ENCODE measurements at regions not wholly inside any gene's neighbourhood (a gene's known extent, or its start where the extent isn't known, plus 50 kb on each side); places are given as distances from the start of the nearest gene placed in this dataset.

DNA sequence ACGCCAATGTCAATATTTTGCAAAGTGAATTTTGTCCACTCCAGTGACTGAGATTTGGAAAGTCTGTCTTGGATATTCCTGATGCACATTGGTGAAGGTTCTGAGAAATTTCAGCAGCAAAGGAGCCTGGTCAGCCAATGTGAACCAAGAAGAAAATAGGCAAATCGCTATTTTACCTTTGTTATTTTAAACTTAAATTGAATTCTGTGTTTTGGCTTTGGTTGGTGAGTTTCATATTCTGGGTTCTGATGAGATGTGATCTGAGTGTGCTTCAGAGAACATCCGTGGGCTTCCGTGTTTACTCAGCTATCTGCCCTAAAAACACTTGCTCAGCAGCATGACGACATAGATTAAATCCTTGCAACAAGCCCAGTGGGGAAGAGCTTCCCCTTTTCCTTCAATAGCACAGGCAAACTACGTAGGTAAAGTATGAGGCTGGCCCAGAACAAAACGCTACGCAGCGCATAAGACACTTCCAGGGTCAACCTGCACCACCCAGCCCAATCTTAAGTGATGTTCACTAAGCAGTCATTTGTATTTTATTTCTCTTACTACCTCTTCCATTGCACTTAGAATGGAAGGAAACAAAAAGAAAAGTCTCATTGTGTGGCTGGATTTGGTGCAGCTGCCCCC, 176.4 kb upstream of the KAZN start:
- TF ChIP-seq, protein P1, sequence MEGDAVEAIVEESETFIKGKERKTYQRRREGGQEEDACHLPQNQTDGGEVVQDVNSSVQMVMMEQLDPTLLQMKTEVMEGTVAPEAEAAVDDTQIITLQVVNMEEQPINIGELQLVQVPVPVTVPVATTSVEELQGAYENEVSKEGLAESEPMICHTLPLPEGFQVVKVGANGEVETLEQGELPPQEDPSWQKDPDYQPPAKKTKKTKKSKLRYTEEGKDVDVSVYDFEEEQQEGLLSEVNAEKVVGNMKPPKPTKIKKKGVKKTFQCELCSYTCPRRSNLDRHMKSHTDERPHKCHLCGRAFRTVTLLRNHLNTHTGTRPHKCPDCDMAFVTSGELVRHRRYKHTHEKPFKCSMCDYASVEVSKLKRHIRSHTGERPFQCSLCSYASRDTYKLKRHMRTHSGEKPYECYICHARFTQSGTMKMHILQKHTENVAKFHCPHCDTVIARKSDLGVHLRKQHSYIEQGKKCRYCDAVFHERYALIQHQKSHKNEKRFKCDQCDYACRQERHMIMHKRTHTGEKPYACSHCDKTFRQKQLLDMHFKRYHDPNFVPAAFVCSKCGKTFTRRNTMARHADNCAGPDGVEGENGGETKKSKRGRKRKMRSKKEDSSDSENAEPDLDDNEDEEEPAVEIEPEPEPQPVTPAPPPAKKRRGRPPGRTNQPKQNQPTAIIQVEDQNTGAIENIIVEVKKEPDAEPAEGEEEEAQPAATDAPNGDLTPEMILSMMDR (IDR thresholded peaks at IDR 0.05), result no peak
- no peak for TF ChIP-seq POLR2A (IDR thresholded peaks at IDR 0.05)
